Ovary (tissue), 7 donors: ENCODE measurements at regions not wholly inside any gene's neighbourhood (a gene's known extent, or its start where the extent isn't known, plus 50 kb on each side); places are given as distances from the start of the nearest gene placed in this dataset.

Source experiments
- DNase-seq, 5 donors: peaks; one replicate each; pipeline ENCODE4 v3.0.0-alpha.2; 2019 to 2020
- H3K27ac ChIP-seq, 2 donors: fragments of 200-600 bp; one replicate each; pipeline versions ENCODE4 v1.5.1 to v1.8.0; 2019 to 2022
- H3K27me3 ChIP-seq: fragments of 200-600 bp; one replicate; pipeline ENCODE4 v1.8.0; 2022
- H3K36me3 ChIP-seq: fragments of 200-600 bp; sonication (generic); one replicate; pipeline ENCODE4 v1.5.1; 2019
- H3K4me1 ChIP-seq: one replicate; pipeline ENCODE4 v1.8.1; 2013; ENCODE audit warnings: mild to moderate bottlenecking, moderate library complexity; ENCODE audit not compliant: insufficient read depth
- H3K4me3 ChIP-seq: fragments of 200-600 bp; sonication (generic); one replicate; pipeline ENCODE4 v1.5.1; 2017
- H3K9me3 ChIP-seq, 2 donors: fragments of 200-600 bp in 1 of 2; sonication (generic) in 1 of 2; one replicate each; pipeline versions ENCODE4 v1.5.1 to v1.8.1; 2013 to 2019; ENCODE audit warnings: mild to moderate bottlenecking in 1 of 2, moderate library complexity in 1 of 2
- EP300 ChIP-seq: sonication (generic); formaldehyde crosslinking; IDR thresholded peaks from one replicate; pipeline ENCODE4 v1.6.1; 2017; ENCODE audit warnings: antibody characterized with exemption
- POLR2A ChIP-seq: fragments of 450-650 bp; IDR thresholded peaks from one replicate; pipeline ENCODE4 v1.6.1; 2017; ENCODE audit warnings: antibody characterized with exemption, mild to moderate bottlenecking, moderate library complexity
- WGBS, 3 donors: extraction: QIAGEN DNeasy Blood & Tissue Kit in 1 of 3; methylation state at CpG; one replicate each; pipeline versions ENCODE4 v1.1.5 to v1.1.7; 2013 to 2017; 5-methylcytosine and 5-hydroxymethylcytosine counted together
- intact Hi-C, 4 donors: fragments of 100-400 bp; cut with DNase I; formaldehyde crosslinking; loops; one replicate each; pipeline versions ENCODE4 v1.11.0 to v1.15.1; 2022 to 2023
- TF ChIP-seq, protein P1 (sequence below), 3 donors: fragments of 450-650 bp in 2 of 3; fragments of 200-600 bp in 1 of 3; IDR thresholded peaks; one replicate each; pipeline versions ENCODE4 v1.5.1 to v1.8.0; 2016 to 2022; ENCODE audit warnings: antibody characterized with exemption in 3 of 3, mild to moderate bottlenecking in 1 of 3
- donor health status: DM: no; HTN: no; CAD: no; lungs with moderate emphysema.
- donor health status: DM: no; HTN: no; CAD: no.
- donor health status: Bipolar disorder and iron deficiency.
- donor health status: DM: no; HTN: no; CAD: no.
- donor health status: DM: yes; HTN: yes; CAD: no.

- Histone ChIP-seq H3K4me3 (no peak overlapping the region), H3K4me1 (no peaks in the 10 kb centered on the region), H3K36me3 (no peaks in the 10 kb centered on the region), H3K9me3 (no peaks in the 10 kb centered on the region), H3K27ac (no peak overlapping the region), H3K27me3 (no peaks in the 10 kb centered on the region)
- no peak for DNase-seq
- 84 to 91% (median 85%) methylated on average over 7 of the region's 7 CpGs for WGBS, 3 donors
- TF ChIP-seq, protein P1, sequence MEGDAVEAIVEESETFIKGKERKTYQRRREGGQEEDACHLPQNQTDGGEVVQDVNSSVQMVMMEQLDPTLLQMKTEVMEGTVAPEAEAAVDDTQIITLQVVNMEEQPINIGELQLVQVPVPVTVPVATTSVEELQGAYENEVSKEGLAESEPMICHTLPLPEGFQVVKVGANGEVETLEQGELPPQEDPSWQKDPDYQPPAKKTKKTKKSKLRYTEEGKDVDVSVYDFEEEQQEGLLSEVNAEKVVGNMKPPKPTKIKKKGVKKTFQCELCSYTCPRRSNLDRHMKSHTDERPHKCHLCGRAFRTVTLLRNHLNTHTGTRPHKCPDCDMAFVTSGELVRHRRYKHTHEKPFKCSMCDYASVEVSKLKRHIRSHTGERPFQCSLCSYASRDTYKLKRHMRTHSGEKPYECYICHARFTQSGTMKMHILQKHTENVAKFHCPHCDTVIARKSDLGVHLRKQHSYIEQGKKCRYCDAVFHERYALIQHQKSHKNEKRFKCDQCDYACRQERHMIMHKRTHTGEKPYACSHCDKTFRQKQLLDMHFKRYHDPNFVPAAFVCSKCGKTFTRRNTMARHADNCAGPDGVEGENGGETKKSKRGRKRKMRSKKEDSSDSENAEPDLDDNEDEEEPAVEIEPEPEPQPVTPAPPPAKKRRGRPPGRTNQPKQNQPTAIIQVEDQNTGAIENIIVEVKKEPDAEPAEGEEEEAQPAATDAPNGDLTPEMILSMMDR (IDR thresholded peaks at IDR 0.05) = no peak
- TF ChIP-seq EP300 = no peak
- intact Hi-C loops = no loop called here
Measured at GRCh38 chr15:96123028-96123400, 207.5 kb upstream of the NR2F2 start.

GRCh38 chr15:96123630-96124187 is 206.8 kb upstream of the NR2F2 start:
- TF ChIP-seq POLR2A (no peak), EP300 (no peak)
- TF ChIP-seq, protein P1 (IDR thresholded peaks at IDR 0.05) = no peak
- H3K36me3 ChIP-seq = no peaks in the 10 kb centered on the region

DNA sequence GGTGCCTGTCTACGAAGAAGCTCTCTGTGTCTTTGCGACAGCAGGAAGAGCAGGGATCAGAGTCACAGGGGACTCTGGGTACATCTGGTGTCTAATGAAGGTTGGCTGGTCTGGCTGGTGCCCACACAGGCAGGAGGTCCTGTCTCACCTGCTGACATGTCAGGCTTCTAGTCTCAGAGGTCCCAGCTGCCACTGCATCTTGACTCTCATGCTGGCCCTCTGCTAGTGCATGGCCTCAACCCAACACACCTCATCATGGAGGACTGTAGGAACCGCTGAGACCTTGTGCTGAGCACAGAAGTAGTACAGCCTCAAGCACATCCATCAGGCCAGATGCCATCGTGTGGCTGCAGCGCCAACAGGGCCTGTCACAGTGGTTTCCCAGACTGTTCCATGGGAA is 206.1 kb upstream of the NR2F2 start:
- Histone ChIP-seq H3K36me3 (no peaks in the 10 kb centered on the region), H3K27me3 (no peaks in the 10 kb centered on the region), H3K4me3 (no peak overlapping the region), H3K27ac (no peak overlapping the region), H3K4me1 (no peaks in the 10 kb centered on the region), H3K9me3 (no peaks in the 10 kb centered on the region)
- intact Hi-C loops = no loop called here
- DNase-seq = no peak
- TF ChIP-seq, protein P1 (IDR thresholded peaks at IDR 0.05) = no peak
- TF ChIP-seq EP300 (no peak), POLR2A (no peak)
- WGBS, 3 donors = 96 to 97% (median 96%) methylated on average over 5 of the region's 5 CpGs

More at GRCh38 chr15:96123630-96124187, 206.8 kb upstream of the NR2F2 start:
- no peak for DNase-seq
- no peak overlapping the region for H3K4me3 ChIP-seq
- 68 to 69% (median 69%) methylated on average over 5 of the region's 5 CpGs for WGBS, 3 donors
- H3K27me3 ChIP-seq = no peaks in the 10 kb centered on the region
- intact Hi-C loops = no loop called here
- no peaks in the 10 kb centered on the region for H3K9me3 ChIP-seq
- H3K27ac ChIP-seq = no peak overlapping the region
- no peaks in the 10 kb centered on the region for H3K4me1 ChIP-seq

DNA sequence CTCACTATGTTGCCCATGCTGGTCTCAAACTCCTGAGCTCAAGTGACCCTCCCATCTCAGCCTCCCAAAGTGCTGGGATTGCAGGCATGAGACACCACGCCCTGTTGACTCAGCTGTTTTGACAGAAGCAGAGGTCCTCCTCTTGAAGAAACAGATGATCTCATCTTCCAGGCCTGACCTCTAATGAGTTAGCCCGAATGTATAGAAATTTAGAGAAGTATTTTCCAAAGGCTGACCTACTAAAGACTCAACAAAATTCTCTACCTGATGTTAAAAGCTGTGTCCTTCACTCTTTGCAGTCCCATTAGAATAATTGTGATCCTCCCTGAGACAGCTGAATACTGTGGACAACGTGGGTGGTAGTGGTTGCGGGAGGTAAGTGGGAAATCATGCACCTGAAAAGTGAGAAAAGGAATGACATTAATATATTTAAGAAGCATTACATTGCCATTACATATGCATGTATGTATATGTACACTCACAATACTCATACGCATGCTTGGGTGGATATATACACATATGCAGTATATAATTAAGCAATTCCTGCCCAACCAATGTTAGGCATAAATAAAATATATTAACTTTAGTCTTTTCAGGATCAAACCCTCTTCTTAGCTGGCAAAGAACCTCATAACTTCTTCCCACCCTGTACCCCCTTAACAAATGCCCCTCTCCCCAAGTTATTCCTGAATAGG is 204.6 kb upstream of the NR2F2 start:
- no peaks in the 10 kb centered on the region for H3K36me3 ChIP-seq
- H3K4me1 ChIP-seq = no peaks in the 10 kb centered on the region
- intact Hi-C loops = no loop called here
- no peaks in the 10 kb centered on the region for H3K27me3 ChIP-seq
- no peak overlapping the region for H3K4me3 ChIP-seq
- H3K9me3 ChIP-seq = no peaks in the 10 kb centered on the region
- DNase-seq = no peak
- WGBS, 3 donors = 93 to 97% (median 93%) methylated on average over 5 of the region's 5 CpGs
- TF ChIP-seq POLR2A = no peak
- TF ChIP-seq EP300 = no peak
- TF ChIP-seq, protein P1 (IDR thresholded peaks at IDR 0.05) = no peak
- H3K27ac ChIP-seq = no peak overlapping the region
